GM21515 (cell line): ENCODE measurements at regions not wholly inside any gene's neighbourhood (a gene's known extent, or its start where the extent isn't known, plus 50 kb on each side); places are given as distances from the start of the nearest gene placed in this dataset.

Experiments
- ATAC-seq: cut with Tn5 transposase; IDR thresholded peaks from one replicate; pipeline ENCODE4 v1.9.1; 2021; ENCODE audit not compliant: unreplicated experiment

DNA sequence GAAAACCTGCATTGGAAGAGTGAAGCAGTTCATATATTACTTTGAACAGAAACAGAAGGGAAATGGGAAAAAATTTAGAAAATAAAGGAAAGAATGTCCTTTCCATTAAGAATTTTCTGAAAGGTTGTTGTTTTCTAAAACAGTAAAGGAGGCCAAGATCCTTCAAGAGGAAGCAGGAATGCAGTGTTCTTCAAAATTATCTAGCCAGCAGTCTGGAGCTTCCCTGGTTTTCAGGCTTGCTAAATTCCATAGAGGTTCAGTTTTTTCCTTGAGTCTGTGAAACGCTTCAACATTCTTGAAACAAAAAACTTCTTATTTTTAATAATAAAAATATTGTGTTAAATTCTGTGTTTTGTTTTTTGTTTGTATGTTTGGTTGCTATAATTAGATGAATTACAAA, 189.0 kb upstream of the ANO3 start:
- ATAC-seq: no peak

GRCh38 chr11:26143566-26144290, 188.2 kb upstream of the ANO3 start:
- no peak for ATAC-seq

DNA sequence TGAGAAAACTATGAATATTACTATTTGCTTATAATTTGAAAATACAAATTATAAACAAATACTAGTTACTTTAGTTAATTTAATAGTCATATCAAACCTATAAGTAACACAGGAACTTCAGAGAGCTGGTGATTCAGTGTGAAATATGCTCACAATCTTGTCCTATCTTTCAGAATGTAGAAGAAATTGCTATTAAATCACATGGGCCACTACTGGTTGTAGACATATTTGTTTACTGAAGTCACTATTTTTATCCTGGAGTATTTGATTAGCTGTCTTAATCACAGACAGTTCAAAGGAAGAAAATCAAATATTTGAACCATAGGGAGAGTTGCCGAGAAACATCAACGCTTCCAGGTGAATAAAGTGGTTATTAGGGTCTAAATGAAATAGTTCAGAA, 187.6 kb upstream of the ANO3 start:
- no peak for ATAC-seq

DNA sequence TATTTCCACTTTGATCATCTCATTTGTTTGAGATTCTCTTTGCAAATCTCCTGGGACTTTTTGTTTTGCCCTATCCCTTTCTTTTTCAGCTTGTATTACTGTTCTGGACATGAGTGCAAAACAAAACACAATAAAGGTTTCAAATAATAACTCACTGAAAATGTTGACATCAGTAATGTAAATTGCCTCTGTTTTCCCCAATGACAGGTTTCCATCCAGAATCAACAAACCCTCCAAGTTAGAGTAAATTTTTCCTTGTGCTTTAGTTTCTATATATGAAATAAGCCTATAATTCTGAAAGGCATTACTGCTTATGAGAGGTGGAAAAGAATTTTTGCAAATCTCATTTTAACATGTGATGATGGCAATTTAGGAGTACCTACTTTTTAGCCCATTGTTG, 187.0 kb upstream of the ANO3 start:
- no peak for ATAC-seq

- no peak for ATAC-seq
These were observed 182.3 kb upstream of the ANO3 start for GRCh38 chr11:26149585-26149984.

GRCh38 chr11:26150031-26150430, 181.9 kb upstream of the ANO3 start:
- no peak for ATAC-seq

- ATAC-seq: no peak
These were observed 173.7 kb upstream of the ANO3 start for GRCh38 chr11:26158251-26158650.

DNA sequence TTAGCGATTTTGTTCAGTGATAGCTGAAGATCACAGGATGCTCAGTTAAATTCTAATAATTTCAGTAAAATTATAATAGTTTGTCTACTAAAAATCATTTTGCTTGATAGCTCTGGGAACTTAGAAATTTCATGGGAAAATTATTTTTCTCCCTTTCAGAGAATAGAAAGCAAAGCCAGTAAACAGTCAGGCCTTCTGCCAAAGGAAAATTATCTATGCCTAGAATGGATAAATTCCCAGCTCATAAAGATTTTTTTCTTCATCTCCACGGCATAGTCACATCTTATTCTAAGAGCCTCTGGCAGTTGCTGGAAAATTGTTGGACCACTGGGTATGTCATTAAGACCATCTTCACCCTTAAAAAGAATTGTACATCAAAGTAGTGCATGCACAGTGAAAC, 169.6 kb upstream of the ANO3 start:
- ATAC-seq: no peak

DNA sequence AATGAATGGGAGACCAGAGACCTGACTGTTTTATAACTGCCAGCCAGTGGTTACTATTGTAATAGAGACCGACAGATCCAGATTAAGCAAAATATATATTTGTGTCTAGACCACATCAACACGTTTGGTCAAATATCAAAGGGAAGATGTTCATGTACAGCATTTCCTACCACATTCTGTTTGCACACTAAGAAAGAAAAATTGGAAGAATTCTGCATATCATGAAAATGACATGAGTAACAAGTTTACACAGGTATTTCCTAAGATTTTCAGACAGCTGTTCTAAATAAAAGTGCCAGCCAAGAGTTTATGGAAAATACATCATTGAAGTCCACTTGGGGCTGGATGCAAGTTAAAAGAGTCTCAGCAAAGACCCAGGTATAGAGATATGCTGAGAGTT, 145.5 kb upstream of the ANO3 start:
- no peak for ATAC-seq

DNA sequence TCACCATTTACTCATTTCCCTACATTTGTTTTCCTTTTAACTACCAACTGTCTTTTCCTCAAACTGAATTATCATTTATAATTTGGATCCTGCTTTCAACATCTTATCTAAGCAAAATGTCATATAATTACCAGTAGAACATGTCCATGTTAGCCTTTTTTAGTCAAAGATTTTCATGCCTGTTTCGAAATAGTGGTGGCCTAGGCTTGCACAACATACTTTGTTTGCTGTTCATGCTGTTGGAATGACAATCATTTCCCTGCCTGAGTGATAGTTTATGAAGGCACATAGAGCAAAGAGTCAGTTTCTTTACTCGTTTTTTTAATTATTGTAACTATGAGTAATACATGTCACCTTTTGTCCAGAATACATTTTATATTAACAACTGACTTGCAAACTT, 144.3 kb upstream of the ANO3 start:
- ATAC-seq: no peak

- no peak for ATAC-seq
These were observed 143.4 kb upstream of the ANO3 start for GRCh38 chr11:26188554-26188953.

DNA sequence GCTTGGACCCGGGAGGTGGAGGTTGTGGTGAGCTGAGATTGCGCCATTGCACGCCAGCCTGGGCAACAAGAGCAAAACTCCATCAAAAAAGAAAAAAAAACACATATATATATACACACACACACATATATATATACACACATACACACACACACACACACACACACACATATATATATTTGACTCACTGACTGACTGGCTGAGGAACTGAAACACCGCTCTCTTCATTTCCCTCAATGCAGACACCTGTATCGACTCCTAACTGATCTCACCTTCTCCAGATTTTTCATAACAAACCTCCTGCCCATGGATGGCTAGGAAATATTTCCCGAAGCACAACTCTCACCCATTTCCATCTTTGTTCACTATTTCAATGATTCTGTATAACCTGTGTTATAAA, 140.7 kb upstream of the ANO3 start:
- no peak for ATAC-seq

- ATAC-seq: no peak
These were observed 138.1 kb upstream of the ANO3 start for GRCh38 chr11:26193694-26194365.

GRCh38 chr11:26194881-26195280, 137.0 kb upstream of the ANO3 start:
- ATAC-seq: no peak

GRCh38 chr11:26198532-26199096, 133.3 kb upstream of the ANO3 start:
- ATAC-seq: no peak

DNA sequence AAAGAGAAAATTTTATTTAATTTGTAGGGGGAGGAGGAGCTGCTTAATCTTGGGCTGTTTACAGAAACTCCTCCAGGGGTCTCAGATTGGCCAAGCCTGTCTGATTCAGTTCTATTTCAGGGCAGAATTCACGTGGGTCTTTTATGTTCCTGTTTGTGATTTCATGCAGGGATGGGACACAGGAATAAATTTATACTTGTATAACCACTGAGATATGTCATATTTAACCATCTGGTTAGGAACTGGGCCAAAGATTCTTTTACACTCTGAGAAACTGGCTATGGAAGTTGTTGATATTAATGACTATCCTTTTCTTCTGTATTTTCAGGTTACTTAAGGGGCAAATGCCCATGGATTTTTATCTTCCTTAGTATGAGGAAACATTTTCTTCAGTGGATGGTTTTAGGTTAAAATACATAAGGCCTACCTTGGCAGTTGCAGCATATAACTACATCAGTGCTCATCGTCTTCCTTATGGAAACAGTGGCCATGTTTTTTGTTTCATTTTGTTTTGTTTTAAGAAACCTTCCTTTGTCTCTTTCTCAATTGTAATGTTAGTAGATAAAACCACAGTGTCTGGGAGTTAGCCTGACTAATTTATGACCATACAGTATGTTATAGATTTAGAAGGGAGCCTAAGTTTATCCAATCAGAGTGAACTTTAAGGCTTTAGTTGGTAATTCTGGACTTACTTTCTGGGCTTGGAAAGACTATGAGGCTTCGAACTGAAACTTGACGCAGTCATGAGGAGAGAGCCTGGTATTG, 132.4 kb upstream of the ANO3 start:
- no peak for ATAC-seq

DNA sequence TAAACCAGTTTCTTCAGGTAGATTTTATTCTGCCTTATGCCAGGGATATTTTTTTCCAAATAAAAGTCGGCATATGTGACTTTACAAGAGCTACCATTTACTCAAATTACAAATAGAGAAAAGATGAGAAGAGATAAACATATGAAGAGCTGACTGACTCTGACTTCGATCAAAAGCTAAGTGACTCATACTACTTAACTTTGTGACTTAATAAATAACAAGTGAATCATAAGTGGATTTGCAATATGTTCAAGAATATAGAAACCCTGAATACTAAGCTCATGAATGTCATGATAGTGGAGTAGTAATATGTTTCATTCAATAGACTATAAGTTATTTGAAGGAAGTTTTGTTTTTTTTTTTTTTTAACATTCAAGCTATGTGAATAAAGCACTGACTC, 130.5 kb upstream of the ANO3 start:
- ATAC-seq: no peak

GRCh38 chr11:26202754-26203153, 129.2 kb upstream of the ANO3 start:
- ATAC-seq: no peak

- no peak for ATAC-seq
These were observed 127.8 kb upstream of the ANO3 start for GRCh38 chr11:26204101-26204500.

- ATAC-seq: no peak
These were observed 127.1 kb upstream of the ANO3 start for GRCh38 chr11:26204839-26205238.

- ATAC-seq: no peak
These were observed 112.5 kb upstream of the ANO3 start for GRCh38 chr11:26219183-26220117.
